C4-2B (cell line): ENCODE measurements at regions not wholly inside any gene's neighbourhood (a gene's known extent, or its start where the extent isn't known, plus 50 kb on each side); places are given as distances from the start of the nearest gene placed in this dataset.

ENCODE experiments used
- ZFX ChIP-seq: fragments of 450-650 bp; IDR thresholded peaks from 2 replicates; pipeline ENCODE4 v1.6.1; 2017
- TF ChIP-seq, protein P1 (sequence below): fragments of 450-650 bp; conservative IDR thresholded peaks from 2 replicates; pipeline ENCODE4 v1.5.1; 2017; ENCODE audit warnings: mild to moderate bottlenecking

GRCh38 chr5:24428345-24428744 lies 216.4 kb downstream of the CDH10 start:
- TF ChIP-seq, protein P1, sequence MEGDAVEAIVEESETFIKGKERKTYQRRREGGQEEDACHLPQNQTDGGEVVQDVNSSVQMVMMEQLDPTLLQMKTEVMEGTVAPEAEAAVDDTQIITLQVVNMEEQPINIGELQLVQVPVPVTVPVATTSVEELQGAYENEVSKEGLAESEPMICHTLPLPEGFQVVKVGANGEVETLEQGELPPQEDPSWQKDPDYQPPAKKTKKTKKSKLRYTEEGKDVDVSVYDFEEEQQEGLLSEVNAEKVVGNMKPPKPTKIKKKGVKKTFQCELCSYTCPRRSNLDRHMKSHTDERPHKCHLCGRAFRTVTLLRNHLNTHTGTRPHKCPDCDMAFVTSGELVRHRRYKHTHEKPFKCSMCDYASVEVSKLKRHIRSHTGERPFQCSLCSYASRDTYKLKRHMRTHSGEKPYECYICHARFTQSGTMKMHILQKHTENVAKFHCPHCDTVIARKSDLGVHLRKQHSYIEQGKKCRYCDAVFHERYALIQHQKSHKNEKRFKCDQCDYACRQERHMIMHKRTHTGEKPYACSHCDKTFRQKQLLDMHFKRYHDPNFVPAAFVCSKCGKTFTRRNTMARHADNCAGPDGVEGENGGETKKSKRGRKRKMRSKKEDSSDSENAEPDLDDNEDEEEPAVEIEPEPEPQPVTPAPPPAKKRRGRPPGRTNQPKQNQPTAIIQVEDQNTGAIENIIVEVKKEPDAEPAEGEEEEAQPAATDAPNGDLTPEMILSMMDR, result no peak
- no peak for TF ChIP-seq ZFX
